ENCODE measurements at regions not wholly inside any gene's neighbourhood (a gene's known extent, or its start where the extent isn't known, plus 50 kb on each side); places are given as distances from the start of the nearest gene placed in this dataset.

DNA sequence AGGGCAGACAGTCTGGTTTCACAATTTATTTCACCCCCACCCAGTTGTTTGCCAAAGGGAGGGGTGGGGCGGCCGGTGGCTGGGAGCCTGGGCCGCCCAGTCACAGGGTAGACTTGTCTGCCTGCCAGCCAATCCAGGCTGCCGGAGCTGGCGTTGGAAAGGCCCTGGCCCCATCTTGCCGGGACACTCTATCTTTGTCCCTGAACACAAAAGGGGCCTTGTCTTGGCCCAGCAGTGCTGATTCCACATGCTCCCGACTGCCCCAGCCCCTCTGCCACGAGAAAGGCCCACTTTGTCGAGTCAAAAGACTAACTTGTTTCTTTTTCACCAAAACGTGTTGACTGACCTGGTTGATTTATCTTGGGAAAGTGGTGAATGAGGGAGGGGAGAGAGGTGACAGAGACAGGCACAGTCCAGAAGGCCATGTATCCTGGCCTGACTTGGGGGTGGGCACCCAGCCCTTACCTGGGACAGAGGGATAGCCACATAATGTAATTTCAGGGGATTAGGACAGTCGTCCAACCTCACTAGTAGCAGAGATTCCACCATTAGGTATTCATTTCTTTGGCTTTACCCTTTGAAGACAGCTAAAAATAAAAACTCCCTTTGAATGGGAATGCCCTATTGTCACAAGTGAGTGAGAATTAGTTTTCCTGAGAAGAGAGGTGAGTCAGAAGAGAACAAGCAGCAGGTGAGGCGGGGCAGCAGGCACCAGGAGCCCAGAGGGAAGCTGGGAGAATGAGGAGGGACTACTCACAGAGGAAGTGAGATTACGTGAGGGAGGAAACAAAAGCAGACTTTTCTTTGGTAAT is 67.0 kb upstream of the SIRPA start:
- TF ChIP-seq, protein P1, sequence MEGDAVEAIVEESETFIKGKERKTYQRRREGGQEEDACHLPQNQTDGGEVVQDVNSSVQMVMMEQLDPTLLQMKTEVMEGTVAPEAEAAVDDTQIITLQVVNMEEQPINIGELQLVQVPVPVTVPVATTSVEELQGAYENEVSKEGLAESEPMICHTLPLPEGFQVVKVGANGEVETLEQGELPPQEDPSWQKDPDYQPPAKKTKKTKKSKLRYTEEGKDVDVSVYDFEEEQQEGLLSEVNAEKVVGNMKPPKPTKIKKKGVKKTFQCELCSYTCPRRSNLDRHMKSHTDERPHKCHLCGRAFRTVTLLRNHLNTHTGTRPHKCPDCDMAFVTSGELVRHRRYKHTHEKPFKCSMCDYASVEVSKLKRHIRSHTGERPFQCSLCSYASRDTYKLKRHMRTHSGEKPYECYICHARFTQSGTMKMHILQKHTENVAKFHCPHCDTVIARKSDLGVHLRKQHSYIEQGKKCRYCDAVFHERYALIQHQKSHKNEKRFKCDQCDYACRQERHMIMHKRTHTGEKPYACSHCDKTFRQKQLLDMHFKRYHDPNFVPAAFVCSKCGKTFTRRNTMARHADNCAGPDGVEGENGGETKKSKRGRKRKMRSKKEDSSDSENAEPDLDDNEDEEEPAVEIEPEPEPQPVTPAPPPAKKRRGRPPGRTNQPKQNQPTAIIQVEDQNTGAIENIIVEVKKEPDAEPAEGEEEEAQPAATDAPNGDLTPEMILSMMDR (IDR thresholded peaks at IDR 0.05 in 8 of 11, conservative IDR thresholded peaks at IDR 0.05 in 3 of 11): no peak
- Histone ChIP-seq H3K9me3 (peaks cover 0 to 19% (median 11%) of the 10 kb centered on the region in 8 donors), H3K4me1 (peaks cover 0 to 73% (median 8%) of the 10 kb centered on the region in 6 donors), H3K4me3 (peak overlapping the region in 1 of 8 donors; percentile 5), H3K36me3 (no peaks in the 10 kb centered on the region), H3K27me3 (replicated peaks in 1 of 7) (peaks cover 0 to 32% (median 0%) of the 10 kb centered on the region in 7 donors), H3K27ac (peak overlapping the region in 5 of 8 donors; percentile 28 to 78 (median 56))
- DNase-seq: no peak
- WGBS, 5 donors: 70 to 79% (median 74%) methylated on average over 13 of the region's 13 CpGs
- intact Hi-C loops (cut with DNase I; ENCODE audit: low total_unique reads): no loop called here

DNA sequence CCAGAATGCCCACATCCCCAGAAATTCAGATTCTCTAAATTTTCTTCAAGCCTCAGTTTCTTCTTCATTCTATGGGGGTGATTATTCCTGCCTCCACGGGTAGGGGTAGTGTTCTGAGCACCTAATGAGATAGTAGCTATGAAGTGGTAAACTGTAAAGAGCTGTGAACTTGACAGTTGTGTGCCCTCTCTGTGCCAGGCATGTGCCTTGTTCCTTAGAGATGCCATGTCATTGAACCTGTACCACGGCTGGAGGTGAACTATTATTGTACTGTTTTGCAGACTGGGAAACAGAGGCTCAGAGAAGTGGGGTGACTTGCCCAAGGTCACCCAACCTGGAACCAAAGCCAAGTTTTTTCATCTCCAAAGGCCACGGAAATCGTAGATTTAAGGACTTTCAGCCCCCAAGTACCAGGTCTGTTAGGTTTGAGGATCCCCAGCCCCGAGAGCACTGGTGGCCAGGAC is 67.7 kb upstream of the SIRPA start:
- TF ChIP-seq POLR2AphosphoS5 (IDR thresholded peaks at IDR 0.05) (no peak), POLR2A (IDR thresholded peaks at IDR 0.05) (no peak)
- TF ChIP-seq, protein P1 (IDR thresholded peaks at IDR 0.05 in 8 of 11, conservative IDR thresholded peaks at IDR 0.05 in 3 of 11): no peak
- peaks cover 0 to 73% (median 8%) of the 10 kb centered on the region in 6 donors for H3K4me1 ChIP-seq
- DNase-seq: no peak
- intact Hi-C loops (cut with DNase I; ENCODE audit: low total_unique reads): no loop called here
- WGBS, 5 donors: 76 to 86% (median 81%) methylated on average over 5 of the region's 5 CpGs
- H3K27me3 ChIP-seq (replicated peaks in 1 of 7): peaks cover 0 to 25% (median 0%) of the 10 kb centered on the region in 7 donors
- H3K27ac ChIP-seq: peak overlapping the region in 4 of 8 donors; percentile 51 to 78 (median 56)
- H3K9me3 ChIP-seq: peaks cover 0 to 25% (median 17%) of the 10 kb centered on the region in 8 donors
- no peaks in the 10 kb centered on the region for H3K36me3 ChIP-seq
- H3K4me3 ChIP-seq: no peak overlapping the region

DNA sequence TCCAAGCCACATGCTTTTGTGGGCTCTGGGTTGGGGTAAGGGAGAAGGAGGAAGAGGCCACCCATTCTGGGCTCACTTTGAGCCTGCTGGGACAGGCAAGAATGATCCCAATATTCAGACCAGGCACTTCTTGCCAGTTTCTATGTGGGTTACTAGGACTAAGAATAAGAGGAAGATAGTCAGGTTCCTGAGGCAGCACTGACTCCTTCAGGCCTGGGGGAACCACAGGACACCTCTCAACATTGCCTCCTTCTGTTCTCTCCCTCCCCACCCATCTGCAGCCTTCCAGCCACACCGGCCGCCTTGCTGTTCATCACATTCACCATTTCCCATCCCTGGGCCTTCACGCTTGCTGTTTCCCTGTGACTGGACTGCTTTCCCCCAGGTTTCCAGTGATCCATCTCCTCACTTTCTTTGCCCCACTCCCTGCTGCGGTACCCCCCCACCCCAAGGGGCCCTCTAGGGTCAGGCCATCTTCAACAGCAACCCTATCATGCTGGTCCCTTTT is 69.2 kb upstream of the SIRPA start:
- no peaks in the 10 kb centered on the region for H3K36me3 ChIP-seq
- H3K27me3 ChIP-seq (replicated peaks in 1 of 7): peaks cover 0 to 16% (median 0%) of the 10 kb centered on the region in 7 donors
- DNase-seq: no peak
- peak overlapping the region in 5 of 8 donors; percentile 10 to 93 (median 59) for H3K27ac ChIP-seq
- TF ChIP-seq, protein P1 (IDR thresholded peaks at IDR 0.05 in 8 of 11, conservative IDR thresholded peaks at IDR 0.05 in 3 of 11): no peak
- TF ChIP-seq POLR2A (IDR thresholded peaks at IDR 0.05): no peak
- TF ChIP-seq POLR2AphosphoS5 (IDR thresholded peaks at IDR 0.05): no peak
- intact Hi-C loops (cut with DNase I; ENCODE audit: low total_unique reads): no loop called here
- 81 to 95% (median 90%) methylated on average over 4 of the region's 4 CpGs for WGBS, 5 donors
- H3K9me3 ChIP-seq: peaks cover 0 to 41% (median 31%) of the 10 kb centered on the region in 8 donors
- peaks cover 0 to 76% (median 12%) of the 10 kb centered on the region in 6 donors for H3K4me1 ChIP-seq
- no peak overlapping the region for H3K4me3 ChIP-seq

DNA sequence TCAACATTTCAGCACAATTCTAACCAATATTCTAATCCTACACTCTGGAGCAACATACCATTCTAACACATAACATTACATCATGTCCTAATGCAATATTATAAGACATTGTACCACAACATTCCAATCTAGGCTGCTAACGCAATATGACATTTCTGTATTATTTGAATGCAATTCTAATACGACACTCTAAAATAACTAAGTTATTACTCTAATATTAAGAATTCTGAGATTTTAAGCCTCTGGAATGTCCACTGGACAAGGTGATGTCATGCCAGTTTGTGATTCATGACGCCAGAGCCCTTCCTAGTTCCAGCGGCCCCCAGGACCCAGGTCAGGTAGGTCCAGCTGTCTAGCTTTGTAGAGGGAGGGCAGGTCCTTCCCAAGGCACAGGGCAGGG is 69.7 kb upstream of the SIRPA start:
- Histone ChIP-seq H3K36me3 (no peaks in the 10 kb centered on the region), H3K4me1 (peaks cover 0 to 76% (median 12%) of the 10 kb centered on the region in 6 donors), H3K4me3 (no peak overlapping the region), H3K27ac (peak overlapping the region in 5 of 8 donors; percentile 52 to 93 (median 73)), H3K27me3 (replicated peaks in 1 of 7) (peaks cover 0 to 14% (median 0%) of the 10 kb centered on the region in 7 donors), H3K9me3 (peaks cover 0 to 45% (median 31%) of the 10 kb centered on the region in 8 donors)
- DNase-seq: no peak
- intact Hi-C loops (cut with DNase I; ENCODE audit: low total_unique reads): no loop called here
- TF ChIP-seq, protein P1 (IDR thresholded peaks at IDR 0.05 in 8 of 11, conservative IDR thresholded peaks at IDR 0.05 in 3 of 11): no peak
- no peak for TF ChIP-seq POLR2AphosphoS5 (IDR thresholded peaks at IDR 0.05)
- TF ChIP-seq POLR2A (IDR thresholded peaks at IDR 0.05): no peak
- 75 to 82% (median 79%) methylated on average over 4 of the region's 4 CpGs for WGBS, 5 donors
